OCI-LY3 (cell line): ENCODE measurements at regions not wholly inside any gene's neighbourhood (a gene's known extent, or its start where the extent isn't known, plus 50 kb on each side); places are given as distances from the start of the nearest gene placed in this dataset.

Experiments
- H2AFZ ChIP-seq: fragments of 200-600, 300-600 bp; shearing (Covaris generic); 2 replicates; pipeline ENCODE4 v1.6.0; 2014; ENCODE audit warnings: antibody characterized with exemption, low read depth, low read length
- H3K27ac ChIP-seq: fragments of 200-600, 300-600 bp; sonication (generic); 2 replicates; pipeline ENCODE4 v1.5.1; 2014; ENCODE audit warnings: mild to moderate bottlenecking, low read length, moderate library complexity, mixed read lengths
- H3K27me3 ChIP-seq: fragments of 200-600, 300-600 bp; sonication (generic); 2 replicates; pipeline ENCODE4 v1.6.1; 2014; ENCODE audit warnings: low read depth, low read length, mixed read lengths
- H3K36me3 ChIP-seq: fragments of 200-600, 300-600 bp; sonication (generic); replicated peaks from 2 replicates; pipeline ENCODE3; 2014; ENCODE audit warnings: low read depth, low read length, mixed read lengths
- H3K4me1 ChIP-seq: fragments of 300-600, 200-600 bp; sonication (generic); 2 replicates; pipeline ENCODE4 v1.6.1; 2014; ENCODE audit warnings: low read length, mixed read lengths
- H3K4me2 ChIP-seq: fragments of 200-600, 300-600 bp; sonication (generic); 2 replicates; pipeline ENCODE4 v1.6.1; 2014; ENCODE audit warnings: low read length, mixed read lengths
- H3K4me3 ChIP-seq: fragments of 300-600, 200-600 bp; sonication (generic); 2 replicates; pipeline ENCODE4 v1.5.1; 2014; ENCODE audit warnings: antibody characterized with exemption, mild to moderate bottlenecking, low read length, moderate library complexity
- H3K79me2 ChIP-seq: fragments of 300-600, 200-600 bp; shearing (Covaris generic); 2 replicates; pipeline ENCODE4 v1.6.1; 2014; ENCODE audit warnings: mild to moderate bottlenecking, low read length, mixed read lengths
- H3K9ac ChIP-seq: fragments of 300-600, 200-600 bp; shearing (Covaris generic); 2 replicates; pipeline ENCODE4 v1.6.0; 2014; ENCODE audit warnings: mild to moderate bottlenecking, low read length, moderate library complexity
- H3K9me3 ChIP-seq: fragments of 200-600, 300-600 bp; shearing (Covaris generic); 2 replicates; pipeline ENCODE4 v1.6.1; 2014; ENCODE audit warnings: low read length, mixed read lengths; ENCODE audit not compliant: insufficient read depth
- H4K20me1 ChIP-seq: fragments of 200-600, 300-600 bp; sonication (generic); 2 replicates; pipeline ENCODE4 v1.6.1; 2016; ENCODE audit warnings: low read length, mixed read lengths; ENCODE audit not compliant: insufficient read depth
- CTCF ChIP-seq: fragments of 200-600, 300-600 bp; sonication (generic); IDR thresholded peaks from 2 replicates; pipeline ENCODE4 v1.5.1; 2014; ENCODE audit warnings: antibody characterized with exemption, low read length, low read depth
- EZH2phosphoT487 ChIP-seq: fragments of 200-600 bp; shearing (Covaris generic); IDR thresholded peaks from 2 replicates; pipeline ENCODE4 v1.6.1; 2018; ENCODE audit warnings: antibody characterized with exemption, mixed run types, low read depth

GRCh38 chr1:222920169-222920568 is 105.3 kb downstream of the DISP1 start:
- H3K27ac ChIP-seq: no peak overlapping the region
- TF ChIP-seq EZH2phosphoT487 (no peak), CTCF (no peak)
- H2AFZ ChIP-seq: no peak overlapping the region
- no peaks in the 10 kb centered on the region for H4K20me1 ChIP-seq
- peaks cover 7% of the 10 kb centered on the region; the same call in 1 of the 2 replicates for H3K9me3 ChIP-seq
- no peaks in the 10 kb centered on the region for H3K79me2 ChIP-seq
- no peak overlapping the region for H3K9ac ChIP-seq
- no peaks in the 10 kb centered on the region for H3K4me1 ChIP-seq
- H3K36me3 ChIP-seq: no peaks in the 10 kb centered on the region
- H3K4me2 ChIP-seq: no peak overlapping the region
- H3K27me3 ChIP-seq: no peaks in the 10 kb centered on the region
- no peak overlapping the region for H3K4me3 ChIP-seq

DNA sequence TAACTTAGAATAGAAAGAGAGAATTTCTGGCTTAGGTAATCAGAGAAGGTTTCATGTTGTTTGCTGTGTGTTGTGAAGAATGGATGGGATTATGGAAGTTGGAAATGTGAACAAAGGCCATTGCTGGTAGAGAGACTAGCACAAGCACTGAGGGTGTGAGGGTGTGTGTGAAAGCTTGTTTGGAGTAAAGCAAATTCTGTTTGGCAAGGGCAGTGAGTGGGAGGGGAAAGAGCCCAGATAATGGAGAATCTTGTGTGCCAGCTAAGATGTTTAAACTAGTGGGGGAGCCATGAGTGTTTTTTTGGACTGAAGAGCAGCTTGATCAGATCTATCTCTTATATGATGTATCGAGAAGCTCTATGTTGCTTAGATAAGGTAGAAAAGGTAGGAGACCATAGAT is 107.1 kb downstream of the DISP1 start:
- Histone ChIP-seq H4K20me1 (no peaks in the 10 kb centered on the region), H3K9ac (no peak overlapping the region), H3K9me3 (peaks cover 7% of the 10 kb centered on the region; the same call in 1 of the 2 replicates), H3K4me2 (no peak overlapping the region), H3K4me3 (no peak overlapping the region), H3K27me3 (no peaks in the 10 kb centered on the region), H3K4me1 (no peaks in the 10 kb centered on the region), H3K79me2 (no peaks in the 10 kb centered on the region), H3K27ac (no peak overlapping the region), H3K36me3 (no peaks in the 10 kb centered on the region), H2AFZ (no peak overlapping the region)
- TF ChIP-seq EZH2phosphoT487 (no peak), CTCF (no peak)

DNA sequence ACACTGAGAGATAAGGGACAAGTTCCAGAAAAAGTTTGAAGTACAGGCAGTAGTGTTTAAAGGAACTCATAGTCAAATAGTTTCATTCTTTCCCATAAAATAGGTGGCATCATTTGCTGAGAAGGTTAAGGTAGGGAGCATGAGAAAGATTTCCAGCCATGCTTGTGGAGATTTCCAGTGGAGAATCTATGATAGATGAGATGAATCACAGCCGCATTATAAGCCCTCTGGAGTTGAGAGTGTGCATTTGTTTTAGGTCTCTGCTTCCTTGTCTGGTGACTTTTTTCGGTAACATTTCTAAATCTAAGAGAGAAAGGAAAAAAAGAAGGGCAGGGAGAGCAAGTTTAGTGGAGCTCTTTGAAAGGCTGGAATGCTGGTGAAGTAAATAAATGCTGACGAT is 108.7 kb downstream of the DISP1 start:
- Histone ChIP-seq H3K9me3 (no peaks in the 10 kb centered on the region), H4K20me1 (no peaks in the 10 kb centered on the region), H3K4me1 (no peaks in the 10 kb centered on the region), H3K27me3 (no peaks in the 10 kb centered on the region), H3K9ac (no peak overlapping the region), H3K4me3 (no peak overlapping the region), H3K36me3 (no peaks in the 10 kb centered on the region), H3K27ac (no peak overlapping the region), H3K79me2 (no peaks in the 10 kb centered on the region), H2AFZ (no peak overlapping the region), H3K4me2 (no peak overlapping the region)
- no peak for TF ChIP-seq EZH2phosphoT487
- no peak for TF ChIP-seq CTCF

- Histone ChIP-seq H3K4me1 (no peaks in the 10 kb centered on the region), H2AFZ (no peak overlapping the region), H3K4me3 (no peak overlapping the region), H3K9me3 (no peaks in the 10 kb centered on the region), H4K20me1 (no peaks in the 10 kb centered on the region), H3K36me3 (no peaks in the 10 kb centered on the region), H3K9ac (no peak overlapping the region), H3K27me3 (no peaks in the 10 kb centered on the region), H3K79me2 (no peaks in the 10 kb centered on the region), H3K4me2 (no peak overlapping the region), H3K27ac (no peak overlapping the region)
- TF ChIP-seq CTCF: no peak
- TF ChIP-seq EZH2phosphoT487: no peak
Measured at GRCh38 chr1:222924136-222924706, 109.4 kb downstream of the DISP1 start.
